Calu3 (cell line): ENCODE measurements at regions not wholly inside any gene's neighbourhood (a gene's known extent, or its start where the extent isn't known, plus 50 kb on each side); places are given as distances from the start of the nearest gene placed in this dataset.
"Not testable (repeated sequence)": the region's sequence is repeated elsewhere in the genome, so short reads cannot be mapped to it uniquely, and the experiment has no call there.

ENCODE experiments used
- BruUV-seq: library from RNA; stranded (reverse); fragments of 400-500 nt; replicated peaks from 2 replicates; lab custom pipeline; 2021; lab: Mats Ljungman, UMichigan
- CTCF ChIA-PET: fragments of 300-600 bp; sonication (Branson Sonifier 250); formaldehyde crosslinking; loops from one replicate; lab custom pipeline; 2022; ENCODE audit warnings: antibody characterized with exemption; lab: Charles Lee
- DNase-seq: peaks from one replicate; pipeline ENCODE4 v3.0.0; 2022
- H3K27ac Mint-ChIP-seq: one replicate; pipeline ENCODE4 v1.8.0; 2022; ENCODE audit warnings: mixed read lengths; ENCODE audit not compliant: unreplicated experiment
- H3K27me3 Mint-ChIP-seq: one replicate; pipeline ENCODE4 v1.8.0; 2022; ENCODE audit warnings: mixed read lengths; ENCODE audit not compliant: unreplicated experiment
- H3K36me3 Mint-ChIP-seq: one replicate; pipeline ENCODE4 v1.8.0; 2022; ENCODE audit warnings: mild to moderate bottlenecking, moderate library complexity, mixed read lengths; ENCODE audit not compliant: insufficient read depth, unreplicated experiment
- H3K4me1 Mint-ChIP-seq: one replicate; pipeline ENCODE4 v1.8.0; 2022; ENCODE audit warnings: mild to moderate bottlenecking, low read depth, mixed read lengths; ENCODE audit not compliant: unreplicated experiment
- H3K4me3 Mint-ChIP-seq: one replicate; pipeline ENCODE4 v1.8.0; 2022; ENCODE audit warnings: mild to moderate bottlenecking, low read depth, moderate library complexity, mixed read lengths; ENCODE audit not compliant: unreplicated experiment
- H3K9me3 Mint-ChIP-seq: one replicate; pipeline ENCODE4 v1.8.0; 2022; ENCODE audit warnings: low read depth, mixed read lengths; ENCODE audit not compliant: unreplicated experiment
- intact Hi-C: fragments of 100-400 bp; cut with micrococcal nuclease; formaldehyde crosslinking; loops from one replicate; pipeline ENCODE4 v1.10.0; 2022; ENCODE audit not compliant: unreplicated experiment
- TF ChIP-seq, protein P1 (sequence below): fragments of 200-600 bp; IDR thresholded peaks from one replicate; pipeline ENCODE4 v1.8.0; 2022; ENCODE audit warnings: antibody characterized with exemption; ENCODE audit not compliant: unreplicated experiment

GRCh38 chr5:136750224-136750862 lies 385.0 kb upstream of the TRPC7 start:
- Mint-ChIP-seq H3K27ac (no peak overlapping the region), H3K27me3 (peaks cover 26% of the 10 kb centered on the region), H3K4me1 (peaks cover 11% of the 10 kb centered on the region), H3K9me3 (peaks cover 2% of the 10 kb centered on the region), H3K36me3 (no peaks in the 10 kb centered on the region), H3K4me3 (no peak overlapping the region)
- DNase-seq, result no peak
- no TSS peak for BruUV-seq
- CTCF ChIA-PET, result interaction anchor here (0.8 kb wide), 1 partner anchor 11 kb away, joined by 3 read pairs; no protein-coding TSS in a partner anchor
- TF ChIP-seq, protein P1, sequence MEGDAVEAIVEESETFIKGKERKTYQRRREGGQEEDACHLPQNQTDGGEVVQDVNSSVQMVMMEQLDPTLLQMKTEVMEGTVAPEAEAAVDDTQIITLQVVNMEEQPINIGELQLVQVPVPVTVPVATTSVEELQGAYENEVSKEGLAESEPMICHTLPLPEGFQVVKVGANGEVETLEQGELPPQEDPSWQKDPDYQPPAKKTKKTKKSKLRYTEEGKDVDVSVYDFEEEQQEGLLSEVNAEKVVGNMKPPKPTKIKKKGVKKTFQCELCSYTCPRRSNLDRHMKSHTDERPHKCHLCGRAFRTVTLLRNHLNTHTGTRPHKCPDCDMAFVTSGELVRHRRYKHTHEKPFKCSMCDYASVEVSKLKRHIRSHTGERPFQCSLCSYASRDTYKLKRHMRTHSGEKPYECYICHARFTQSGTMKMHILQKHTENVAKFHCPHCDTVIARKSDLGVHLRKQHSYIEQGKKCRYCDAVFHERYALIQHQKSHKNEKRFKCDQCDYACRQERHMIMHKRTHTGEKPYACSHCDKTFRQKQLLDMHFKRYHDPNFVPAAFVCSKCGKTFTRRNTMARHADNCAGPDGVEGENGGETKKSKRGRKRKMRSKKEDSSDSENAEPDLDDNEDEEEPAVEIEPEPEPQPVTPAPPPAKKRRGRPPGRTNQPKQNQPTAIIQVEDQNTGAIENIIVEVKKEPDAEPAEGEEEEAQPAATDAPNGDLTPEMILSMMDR, result no peak
- intact Hi-C loops, result no loop called here

- H3K4me1 Mint-ChIP-seq, result peaks cover 11% of the 10 kb centered on the region
Observed at GRCh38 chr5:136749016-136749415, 383.7 kb upstream of the TRPC7 start.

GRCh38 chr5:136743052-136743451 lies 377.7 kb upstream of the TRPC7 start:
- TF ChIP-seq, protein P1, result no peak
- H3K27ac Mint-ChIP-seq, result no peak overlapping the region
- no TSS peak for BruUV-seq
- H3K27me3 Mint-ChIP-seq, result peaks cover 36% of the 10 kb centered on the region
- CTCF ChIA-PET, result no interaction called here
- intact Hi-C loops, result no loop called here
- H3K36me3 Mint-ChIP-seq, result no peaks in the 10 kb centered on the region
- H3K9me3 Mint-ChIP-seq, result peaks cover 15% of the 10 kb centered on the region
- no peak for DNase-seq
- peaks cover 7% of the 10 kb centered on the region for H3K4me1 Mint-ChIP-seq
- no peak overlapping the region for H3K4me3 Mint-ChIP-seq

More at GRCh38 chr5:136749016-136749415, 383.7 kb upstream of the TRPC7 start:
- H3K27ac Mint-ChIP-seq, result no peak overlapping the region
- H3K9me3 Mint-ChIP-seq, result peaks cover 5% of the 10 kb centered on the region
- peaks cover 20% of the 10 kb centered on the region for H3K27me3 Mint-ChIP-seq
- TF ChIP-seq, protein P1, result no peak
- no peak overlapping the region for H3K4me3 Mint-ChIP-seq
- BruUV-seq, result no TSS peak
- intact Hi-C loops, result no loop called here
- DNase-seq, result no peak
- CTCF ChIA-PET, result no interaction called here
- H3K36me3 Mint-ChIP-seq, result no peaks in the 10 kb centered on the region

- TF ChIP-seq, protein P1, result no peak
- no peak for DNase-seq
- peaks cover 50% of the 10 kb centered on the region for H3K27me3 Mint-ChIP-seq
- CTCF ChIA-PET, result no interaction called here
- no peak overlapping the region for H3K27ac Mint-ChIP-seq
- H3K4me1 Mint-ChIP-seq, result peaks cover 9% of the 10 kb centered on the region
- intact Hi-C loops, result no loop called here
- H3K4me3 Mint-ChIP-seq, result no peak overlapping the region
- BruUV-seq, result no TSS peak
- H3K9me3 Mint-ChIP-seq, result peaks cover 14% of the 10 kb centered on the region
- no peaks in the 10 kb centered on the region for H3K36me3 Mint-ChIP-seq
Observed at GRCh38 chr5:136740228-136740627, 374.9 kb upstream of the TRPC7 start.

- H3K4me1 Mint-ChIP-seq, DNase-seq, H3K4me3 Mint-ChIP-seq, BruUV-seq, CTCF ChIA-PET, intact Hi-C loops, H3K27ac Mint-ChIP-seq, H3K36me3 Mint-ChIP-seq: not testable (repeated sequence)
- peaks cover 11% of the 10 kb centered on the region for H3K9me3 Mint-ChIP-seq
- H3K27me3 Mint-ChIP-seq, result peaks cover 47% of the 10 kb centered on the region
Observed at GRCh38 chr5:136739271-136739670, 373.9 kb upstream of the TRPC7 start.
